ENCODE measurements at regions not wholly inside any gene's neighbourhood (a gene's known extent, or its start where the extent isn't known, plus 50 kb on each side); places are given as distances from the start of the nearest gene placed in this dataset.

- H3K27ac Mint-ChIP-seq, result peak overlapping the region in 1 of 9 donors; percentile 12
- Histone ChIP-seq H3K36me3 (ENCODE audit: control insufficient read depth in 2 of 3, insufficient read depth in 3 of 3, low read length in 3 of 3) (no peaks in the 10 kb centered on the region), H3K9me3 (ENCODE audit: control insufficient read depth in 2 of 3, low read length in 3 of 3) (no peaks in the 10 kb centered on the region), H3K27ac (ENCODE audit: low read depth, low read length) (no peak overlapping the region), H3K27me3 (ENCODE audit: control insufficient read depth in 2 of 2, insufficient read depth in 2 of 2, low read length in 2 of 2) (no peaks in the 10 kb centered on the region), H3K4me1 (ENCODE audit: control insufficient read depth in 2 of 2, insufficient read depth in 2 of 2, low read length in 2 of 2) (no peaks in the 10 kb centered on the region), H3K4me3 (ENCODE audit: low read length) (no peak overlapping the region)
- no peaks in the 10 kb centered on the region for H3K4me1 Mint-ChIP-seq
- peaks cover 0 to 5% (median 0%) of the 10 kb centered on the region in 11 donors for H3K9me3 Mint-ChIP-seq
- no peaks in the 10 kb centered on the region for H3K36me3 Mint-ChIP-seq
- DNase-seq (no peak), ATAC-seq (no peak)
- intact Hi-C loops (cut with micrococcal nuclease), result no loop called here
- H3K4me3 Mint-ChIP-seq, result no peak overlapping the region
- CTCF ChIA-PET, result no interaction called here
- POLR2A ChIA-PET, result no interaction called here
- peaks cover 0 to 13% (median 0%) of the 10 kb centered on the region in 5 donors for H3K27me3 Mint-ChIP-seq
Observed at GRCh38 chr18:57891707-57892391, 88.7 kb upstream of the ATP8B1 start.

GRCh38 chr18:57890266-57890665, 87.2 kb upstream of the ATP8B1 start:
- no peak for DNase-seq
- Histone ChIP-seq H3K4me1 (ENCODE audit: control insufficient read depth in 2 of 2, insufficient read depth in 2 of 2, low read length in 2 of 2) (no peaks in the 10 kb centered on the region), H3K36me3 (ENCODE audit: control insufficient read depth in 2 of 3, insufficient read depth in 3 of 3, low read length in 3 of 3) (no peaks in the 10 kb centered on the region), H3K9me3 (ENCODE audit: control insufficient read depth in 2 of 3, low read length in 3 of 3) (no peaks in the 10 kb centered on the region), H3K27me3 (ENCODE audit: control insufficient read depth in 2 of 2, insufficient read depth in 2 of 2, low read length in 2 of 2) (no peaks in the 10 kb centered on the region), H3K27ac (ENCODE audit: low read depth, low read length) (no peak overlapping the region), H3K4me3 (ENCODE audit: low read length) (no peak overlapping the region)
- no peak for ATAC-seq
- intact Hi-C loops (cut with micrococcal nuclease), result no loop called here
- POLR2A ChIA-PET, result no interaction called here
- Mint-ChIP-seq H3K4me3 (no peak overlapping the region), H3K9me3 (peaks cover 0 to 4% (median 0%) of the 10 kb centered on the region in 11 donors), H3K27ac (no peak overlapping the region), H3K36me3 (no peaks in the 10 kb centered on the region), H3K4me1 (no peaks in the 10 kb centered on the region), H3K27me3 (peaks cover 0 to 13% (median 0%) of the 10 kb centered on the region in 5 donors)
- CTCF ChIA-PET, result no interaction called here

- Histone ChIP-seq H3K9me3 (ENCODE audit: control insufficient read depth in 2 of 3, low read length in 3 of 3) (no peaks in the 10 kb centered on the region), H3K36me3 (ENCODE audit: control insufficient read depth in 2 of 3, insufficient read depth in 3 of 3, low read length in 3 of 3) (no peaks in the 10 kb centered on the region), H3K4me3 (ENCODE audit: low read length) (no peak overlapping the region), H3K4me1 (ENCODE audit: control insufficient read depth in 2 of 2, insufficient read depth in 2 of 2, low read length in 2 of 2) (no peaks in the 10 kb centered on the region), H3K27ac (ENCODE audit: low read depth, low read length) (no peak overlapping the region), H3K27me3 (ENCODE audit: control insufficient read depth in 2 of 2, insufficient read depth in 2 of 2, low read length in 2 of 2) (no peaks in the 10 kb centered on the region)
- H3K4me1 Mint-ChIP-seq, result no peaks in the 10 kb centered on the region
- peaks cover 0 to 13% (median 0%) of the 10 kb centered on the region in 5 donors for H3K27me3 Mint-ChIP-seq
- ChIA-PET POLR2A (no interaction called here), CTCF (no interaction called here)
- no peak overlapping the region for H3K27ac Mint-ChIP-seq
- intact Hi-C loops (cut with micrococcal nuclease), result no loop called here
- H3K4me3 Mint-ChIP-seq, result no peak overlapping the region
- no peaks in the 10 kb centered on the region for H3K36me3 Mint-ChIP-seq
- no peak for DNase-seq
- peaks cover 0 to 4% (median 0%) of the 10 kb centered on the region in 11 donors for H3K9me3 Mint-ChIP-seq
- no peak for ATAC-seq
Observed at GRCh38 chr18:57889841-57890240, 86.7 kb upstream of the ATP8B1 start.

GRCh38 chr18:57887543-57888383, 84.6 kb upstream of the ATP8B1 start:
- DNase-seq (no peak), ATAC-seq (no peak)
- no peak overlapping the region for H3K4me3 ChIP-seq (ENCODE audit: low read length)
- ChIA-PET POLR2A (no interaction called here), CTCF (no interaction called here)
- intact Hi-C loops (cut with micrococcal nuclease), result no loop called here
- no peaks in the 10 kb centered on the region for H3K36me3 Mint-ChIP-seq
- H3K4me1 ChIP-seq (ENCODE audit: control insufficient read depth in 2 of 2, insufficient read depth in 2 of 2, low read length in 2 of 2), result no peaks in the 10 kb centered on the region
- no peaks in the 10 kb centered on the region for H3K36me3 ChIP-seq (ENCODE audit: control insufficient read depth in 2 of 3, insufficient read depth in 3 of 3, low read length in 3 of 3)
- no peak overlapping the region for H3K27ac ChIP-seq (ENCODE audit: low read depth, low read length)
- H3K4me1 Mint-ChIP-seq, result no peaks in the 10 kb centered on the region
- H3K27ac Mint-ChIP-seq, result no peak overlapping the region
- H3K27me3 ChIP-seq (ENCODE audit: control insufficient read depth in 2 of 2, insufficient read depth in 2 of 2, low read length in 2 of 2), result no peaks in the 10 kb centered on the region
- no peaks in the 10 kb centered on the region for H3K9me3 ChIP-seq (ENCODE audit: control insufficient read depth in 2 of 3, low read length in 3 of 3)
- no peak overlapping the region for H3K4me3 Mint-ChIP-seq
- H3K9me3 Mint-ChIP-seq, result peaks cover 0 to 4% (median 0%) of the 10 kb centered on the region in 11 donors
- peaks cover 0 to 19% (median 5%) of the 10 kb centered on the region in 5 donors for H3K27me3 Mint-ChIP-seq

GRCh38 chr18:57885931-57886330, 82.8 kb upstream of the ATP8B1 start:
- Mint-ChIP-seq H3K27ac (no peak overlapping the region), H3K36me3 (no peaks in the 10 kb centered on the region), H3K9me3 (peaks cover 0 to 2% (median 0%) of the 10 kb centered on the region in 11 donors), H3K27me3 (peaks cover 2 to 15% (median 8%) of the 10 kb centered on the region in 5 donors), H3K4me1 (no peaks in the 10 kb centered on the region), H3K4me3 (no peak overlapping the region)
- no peak overlapping the region for H3K27ac ChIP-seq (ENCODE audit: low read depth, low read length)
- POLR2A ChIA-PET, result no interaction called here
- DNase-seq (no peak), ATAC-seq (no peak)
- no peak overlapping the region for H3K4me3 ChIP-seq (ENCODE audit: low read length)
- no peaks in the 10 kb centered on the region for H3K36me3 ChIP-seq (ENCODE audit: control insufficient read depth in 2 of 3, insufficient read depth in 3 of 3, low read length in 3 of 3)
- H3K9me3 ChIP-seq (ENCODE audit: control insufficient read depth in 2 of 3, low read length in 3 of 3), result no peaks in the 10 kb centered on the region
- no peaks in the 10 kb centered on the region for H3K27me3 ChIP-seq (ENCODE audit: control insufficient read depth in 2 of 2, insufficient read depth in 2 of 2, low read length in 2 of 2)
- CTCF ChIA-PET, result no interaction called here
- intact Hi-C loops (cut with micrococcal nuclease), result no loop called here
- H3K4me1 ChIP-seq (ENCODE audit: control insufficient read depth in 2 of 2, insufficient read depth in 2 of 2, low read length in 2 of 2), result no peaks in the 10 kb centered on the region

GRCh38 chr18:57882465-57882864, 79.3 kb upstream of the ATP8B1 start:
- DNase-seq (no peak), ATAC-seq (no peak)
- Mint-ChIP-seq H3K27ac (no peak overlapping the region), H3K36me3 (no peaks in the 10 kb centered on the region), H3K4me3 (no peak overlapping the region), H3K4me1 (no peaks in the 10 kb centered on the region), H3K9me3 (peaks cover 0 to 9% (median 5%) of the 10 kb centered on the region in 11 donors), H3K27me3 (peaks cover 2 to 18% (median 15%) of the 10 kb centered on the region in 5 donors)
- Histone ChIP-seq H3K27me3 (ENCODE audit: control insufficient read depth in 2 of 2, insufficient read depth in 2 of 2, low read length in 2 of 2) (no peaks in the 10 kb centered on the region), H3K9me3 (ENCODE audit: control insufficient read depth in 2 of 3, low read length in 3 of 3) (peaks cover 0 to 4% (median 0%) of the 10 kb centered on the region in 3 experiments), H3K27ac (ENCODE audit: low read depth, low read length) (no peak overlapping the region), H3K4me1 (ENCODE audit: control insufficient read depth in 2 of 2, insufficient read depth in 2 of 2, low read length in 2 of 2) (no peaks in the 10 kb centered on the region), H3K36me3 (ENCODE audit: control insufficient read depth in 2 of 3, insufficient read depth in 3 of 3, low read length in 3 of 3) (no peaks in the 10 kb centered on the region), H3K4me3 (ENCODE audit: low read length) (no peak overlapping the region)
- ChIA-PET CTCF (interaction anchor here (0.6 to 3.5 kb wide), 7 partner anchors 11 to 613 kb away, joined by 3 to 26 read pairs (median 3); no protein-coding TSS in a partner anchor), POLR2A (no interaction called here)
- intact Hi-C loops (cut with micrococcal nuclease), result loop anchor here (1.0 to 5.0 kb wide), 6 partner anchors 160 to 610 kb away; partner anchors contain the start of gene NEDD4L (in 1 of the 2)
